PC-3 (cell line): ENCODE measurements at regions not wholly inside any gene's neighbourhood (a gene's known extent, or its start where the extent isn't known, plus 50 kb on each side); places are given as distances from the start of the nearest gene placed in this dataset.

ENCODE experiments used
- ATAC-seq: fragments of 200-7000 bp; cut with Tn5 transposase; 2 replicates; pipeline ENCODE4 v1.9.1; 2020; ENCODE audit warnings: mild to moderate bottlenecking, moderate library complexity
- BruUV-seq: library from RNA; stranded (reverse); fragments of 400-500 nt; replicated peaks from 2 replicates; lab custom pipeline; 2021; lab: Mats Ljungman, UMichigan
- CTCF ChIA-PET: fragments of 300-600 bp; sonication (Branson Sonifier 250); formaldehyde crosslinking; loops from one replicate; lab custom pipeline; 2022; ENCODE audit warnings: antibody characterized with exemption; lab: Charles Lee
- POLR2A ChIA-PET: fragments of 300-600 bp; sonication (Branson Sonifier 250); formaldehyde crosslinking; loops from one replicate; lab custom pipeline; 2022; ENCODE audit warnings: antibody characterized with exemption; ENCODE audit not compliant: unreplicated experiment; lab: Charles Lee
- DNase-seq: peaks from one replicate; pipeline ENCODE4 v3.0.0-alpha.2; 2015
- H2AFZ ChIP-seq: fragments of 300-600 bp; sonication (generic); 2 replicates; pipeline ENCODE4 v1.6.0; 2016; ENCODE audit warnings: antibody characterized with exemption, low read length
- H3F3A ChIP-seq: fragments of 300-600 bp; sonication (generic); one replicate; pipeline ENCODE4 v1.6.0; 2017; ENCODE audit warnings: antibody characterized with exemption, low read length, control low read depth, mild to moderate bottlenecking; ENCODE audit not compliant: unreplicated experiment
- H3K27ac ChIP-seq: fragments of 300-600 bp; sonication (generic); 2 replicates; pipeline ENCODE4 v1.5.1; 2016; ENCODE audit warnings: mild to moderate bottlenecking, low read length
- H3K27me3 ChIP-seq: fragments of 300-600 bp; sonication (generic); 2 replicates; pipeline ENCODE4 v1.6.1; 2016; ENCODE audit warnings: low read length, mixed read lengths
- H3K36me3 ChIP-seq: fragments of 300-600 bp; sonication (generic); 2 replicates; pipeline ENCODE4 v1.6.1; 2016; ENCODE audit warnings: low read depth, mixed run types, low read length, mixed read lengths
- H3K4me1 ChIP-seq: fragments of 300-600 bp; sonication (generic); 2 replicates; pipeline ENCODE4 v1.5.1; 2016; ENCODE audit warnings: low read length; ENCODE audit not compliant: insufficient read depth
- H3K4me2 ChIP-seq: fragments of 300-600 bp; sonication (generic); 2 replicates; pipeline ENCODE4 v1.6.0; 2016; ENCODE audit warnings: low read length
- H3K4me3 ChIP-seq: fragments of 300-600 bp; sonication (generic); 2 replicates; pipeline ENCODE4 v1.5.1; 2016; ENCODE audit warnings: mild to moderate bottlenecking, low read length, mixed read lengths
- H3K79me2 ChIP-seq: fragments of 300-600 bp; sonication (generic); 2 replicates; pipeline ENCODE4 v1.6.1; 2017; ENCODE audit warnings: low read length, mixed read lengths
- H3K9ac ChIP-seq: fragments of 300-600 bp; sonication (generic); 2 replicates; pipeline ENCODE4 v1.6.0; 2016; ENCODE audit warnings: mild to moderate bottlenecking, low read length
- H3K9me2 ChIP-seq: fragments of 300-600 bp; sonication (generic); replicated peaks from 2 replicates; pipeline ENCODE4 v1.6.1; 2016; ENCODE audit warnings: mixed run types, low read length, mixed read lengths
- H3K9me3 ChIP-seq: fragments of 300-600 bp; sonication (generic); 2 replicates; pipeline ENCODE4 v1.6.1; 2016; ENCODE audit warnings: low read length, mixed read lengths
- H4K20me1 ChIP-seq: fragments of 300-600 bp; sonication (generic); 2 replicates; pipeline ENCODE4 v1.6.1; 2016; ENCODE audit warnings: low read length, mixed read lengths
- CTCF ChIP-seq: fragments of 300-600 bp; sonication (generic); conservative IDR thresholded peaks from 2 replicates; pipeline ENCODE4 v1.5.1; 2017; ENCODE audit warnings: antibody characterized with exemption, low read depth, mild to moderate bottlenecking, low read length
- EZH2 ChIP-seq: fragments of 300-600 bp; sonication (generic); IDR thresholded peaks from one replicate; pipeline ENCODE4 v1.6.1; 2017; ENCODE audit warnings: antibody characterized with exemption, mild to moderate bottlenecking, low read length; ENCODE audit not compliant: unreplicated experiment
- EZH2phosphoT487 ChIP-seq: fragments of 300-600 bp; sonication (generic); IDR thresholded peaks from 2 replicates; pipeline ENCODE4 v1.6.1; 2018; ENCODE audit warnings: mild to moderate bottlenecking, antibody characterized with exemption, low read length, borderline replicate concordance
- intact Hi-C: fragments of 100-400 bp; cut with micrococcal nuclease; formaldehyde crosslinking; loops from 2 replicates; pipeline ENCODE4 v1.9.0; 2023

DNA sequence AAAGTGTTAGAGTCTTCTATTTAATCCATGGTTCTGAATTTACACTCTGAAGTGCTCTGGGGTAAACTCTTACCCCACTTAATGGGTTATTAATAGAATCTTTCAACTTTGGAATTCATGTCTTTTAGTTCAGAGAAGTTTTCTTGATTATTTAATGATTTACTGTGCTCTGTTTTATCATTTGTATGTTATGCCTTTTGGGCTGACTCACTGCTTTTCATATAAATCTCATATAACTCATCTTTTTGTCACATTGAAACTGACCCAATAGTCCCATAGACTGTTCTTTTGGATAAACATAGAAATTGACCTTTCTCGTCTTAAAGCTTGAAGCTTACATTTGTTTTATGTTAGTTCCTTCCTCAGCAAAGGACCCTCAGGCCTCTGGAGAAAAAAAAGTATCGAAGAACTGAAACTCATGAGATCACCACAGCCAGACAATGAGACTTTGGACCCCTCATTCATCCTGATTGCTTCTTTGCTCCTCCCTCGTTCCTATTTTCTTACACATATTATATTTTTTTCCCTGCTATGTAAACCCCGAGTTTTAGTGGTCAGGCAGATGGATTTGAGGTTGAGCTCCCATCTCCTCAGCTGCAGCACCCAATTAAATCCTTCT, 229.1 kb upstream of the CBLB start:
- H3K27ac ChIP-seq: no peak overlapping the region
- H3K4me3 ChIP-seq: no peak overlapping the region
- H3K4me2 ChIP-seq: no peak overlapping the region
- no peaks in the 10 kb centered on the region for H3K27me3 ChIP-seq
- POLR2A ChIA-PET: no interaction called here
- ATAC-seq (peak; percentile 76), DNase-seq (no peak)
- H3K9ac ChIP-seq: no peak overlapping the region
- intact Hi-C loops: no loop called here
- TF ChIP-seq CTCF: no peak
- TF ChIP-seq EZH2phosphoT487: no peak
- TF ChIP-seq EZH2: no peak
- H3K36me3 ChIP-seq: no peaks in the 10 kb centered on the region
- H4K20me1 ChIP-seq: no peaks in the 10 kb centered on the region
- no peaks in the 10 kb centered on the region for H3K9me3 ChIP-seq
- no peaks in the 10 kb centered on the region for H3K79me2 ChIP-seq
- no peaks in the 10 kb centered on the region for H3K9me2 ChIP-seq
- 0 out of 2 replicates have a peak overlapping the region, but pooled peaks have one; percentile 1 for H2AFZ ChIP-seq
- no peaks in the 10 kb centered on the region for H3K4me1 ChIP-seq
- CTCF ChIA-PET: no interaction called here
- no TSS peak for BruUV-seq
- no peaks in the 10 kb centered on the region for H3F3A ChIP-seq

DNA sequence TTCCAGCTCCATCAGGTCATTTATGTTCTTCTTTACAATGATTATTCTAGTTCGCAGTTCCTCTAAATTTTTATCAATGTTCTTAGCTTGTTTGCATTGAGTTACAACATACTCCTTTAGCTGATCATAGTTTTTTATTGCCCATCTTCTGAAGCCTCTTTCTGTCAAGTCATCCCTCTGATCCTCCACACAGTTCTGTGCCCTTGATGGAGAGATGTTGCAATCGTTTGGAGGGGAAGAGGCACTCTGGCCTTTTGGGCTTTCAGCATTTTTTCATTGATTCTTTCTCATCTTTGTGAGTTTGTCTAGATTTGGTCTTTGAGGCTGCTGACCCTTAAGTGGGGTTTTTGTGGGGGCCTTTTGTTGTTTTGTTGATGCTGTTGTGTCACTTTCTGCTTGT, 234.6 kb upstream of the CBLB start:
- Histone ChIP-seq H3K4me3 (no peak overlapping the region), H3K9me2 (no peaks in the 10 kb centered on the region), H3K27me3 (no peaks in the 10 kb centered on the region), H2AFZ (no peak overlapping the region), H3K9me3 (no peaks in the 10 kb centered on the region), H3F3A (no peaks in the 10 kb centered on the region), H3K4me2 (no peak overlapping the region), H3K9ac (no peak overlapping the region), H3K4me1 (peaks cover 7% of the 10 kb centered on the region; the same call in 1 of the 2 replicates), H3K79me2 (no peaks in the 10 kb centered on the region), H3K27ac (no peak overlapping the region), H4K20me1 (no peaks in the 10 kb centered on the region), H3K36me3 (no peaks in the 10 kb centered on the region)
- BruUV-seq: no TSS peak
- DNase-seq (no peak), ATAC-seq (no peak)
- intact Hi-C loops: no loop called here
- CTCF ChIA-PET: no interaction called here
- TF ChIP-seq CTCF (no peak), EZH2phosphoT487 (no peak), EZH2 (no peak)
- POLR2A ChIA-PET: no interaction called here

- no peak overlapping the region for H3K4me3 ChIP-seq
- no peaks in the 10 kb centered on the region for H3K9me2 ChIP-seq
- ChIA-PET POLR2A (interaction anchor here (0.6 kb wide), 1 partner anchor 1118 kb away, joined by 5 read pairs; no protein-coding TSS in a partner anchor), CTCF (no interaction called here)
- intact Hi-C loops: no loop called here
- no peak overlapping the region for H3K4me2 ChIP-seq
- H3K4me1 ChIP-seq: peaks cover 9% of the 10 kb centered on the region; the same call in 1 of the 2 replicates
- ATAC-seq (no peak), DNase-seq (no peak)
- H3K27me3 ChIP-seq: no peaks in the 10 kb centered on the region
- H3K36me3 ChIP-seq: no peaks in the 10 kb centered on the region
- no peak overlapping the region for H3K9ac ChIP-seq
- no peaks in the 10 kb centered on the region for H3F3A ChIP-seq
- no peak overlapping the region for H2AFZ ChIP-seq
- no peaks in the 10 kb centered on the region for H3K9me3 ChIP-seq
- H3K27ac ChIP-seq: no peak overlapping the region
- H3K79me2 ChIP-seq: no peaks in the 10 kb centered on the region
- no peaks in the 10 kb centered on the region for H4K20me1 ChIP-seq
- no peak for TF ChIP-seq EZH2
- TF ChIP-seq EZH2phosphoT487: no peak
- TF ChIP-seq CTCF: no peak
- BruUV-seq: no TSS peak
These were observed 235.3 kb upstream of the CBLB start for GRCh38 chr3:106104078-106104477.
